ENCODE measurements at regions not wholly inside any gene's neighbourhood (a gene's known extent, or its start where the extent isn't known, plus 50 kb on each side); places are given as distances from the start of the nearest gene placed in this dataset.

DNA sequence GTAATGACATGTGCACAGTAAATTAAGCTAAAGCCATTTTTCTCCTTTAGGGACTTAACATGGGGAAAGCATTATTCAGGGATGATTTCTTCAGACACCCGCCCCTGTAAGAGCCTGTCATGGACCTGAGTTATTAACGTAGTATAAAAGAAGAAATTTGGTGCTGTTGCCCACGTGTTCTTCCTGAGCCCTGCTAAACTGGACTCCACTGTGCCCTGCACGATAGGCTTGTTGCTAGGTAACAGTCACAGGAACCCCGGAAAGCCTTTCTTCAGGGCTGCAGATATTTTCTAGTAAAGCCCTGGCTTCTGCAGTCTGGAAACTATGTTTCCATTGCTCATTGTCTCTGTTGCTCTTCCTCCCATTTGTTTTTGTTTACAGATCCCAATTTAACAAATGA is 157.9 kb downstream of the LRRC30 start:
- Histone ChIP-seq H3K9me3 (ENCODE audit: control insufficient read depth, insufficient read depth, low read depth, low read length) (no peaks in the 10 kb centered on the region), H3K4me1 (ENCODE audit: control insufficient read depth, insufficient read depth, low read length) (no peaks in the 10 kb centered on the region), H3K27ac (ENCODE audit: low read length) (no peak overlapping the region), H3K27me3 (ENCODE audit: control insufficient read depth, insufficient read depth, low read length) (no peaks in the 10 kb centered on the region), H3K36me3 (ENCODE audit: control insufficient read depth, insufficient read depth, low read length) (no peaks in the 10 kb centered on the region), H3K4me3 (ENCODE audit: low read depth in 2 of 2, low read length in 2 of 2) (no peak overlapping the region)
- TF ChIP-seq TCF7L2 (IDR thresholded peaks at IDR 0.05; ENCODE audit: low read depth, low read length) (no peak), SIN3A (IDR thresholded peaks at IDR 0.05; ENCODE audit: borderline replicate concordance, insufficient read depth, low read depth, low read length) (no peak), REST (IDR thresholded peaks at IDR 0.05; ENCODE audit: insufficient read depth in 1 of 2, low read depth in 2 of 2, low read length in 1 of 2) (no peak), POLR2AphosphoS5 (IDR thresholded peaks at IDR 0.05; ENCODE audit: low read depth, low read length) (no peak)
- TF ChIP-seq, protein P1, sequence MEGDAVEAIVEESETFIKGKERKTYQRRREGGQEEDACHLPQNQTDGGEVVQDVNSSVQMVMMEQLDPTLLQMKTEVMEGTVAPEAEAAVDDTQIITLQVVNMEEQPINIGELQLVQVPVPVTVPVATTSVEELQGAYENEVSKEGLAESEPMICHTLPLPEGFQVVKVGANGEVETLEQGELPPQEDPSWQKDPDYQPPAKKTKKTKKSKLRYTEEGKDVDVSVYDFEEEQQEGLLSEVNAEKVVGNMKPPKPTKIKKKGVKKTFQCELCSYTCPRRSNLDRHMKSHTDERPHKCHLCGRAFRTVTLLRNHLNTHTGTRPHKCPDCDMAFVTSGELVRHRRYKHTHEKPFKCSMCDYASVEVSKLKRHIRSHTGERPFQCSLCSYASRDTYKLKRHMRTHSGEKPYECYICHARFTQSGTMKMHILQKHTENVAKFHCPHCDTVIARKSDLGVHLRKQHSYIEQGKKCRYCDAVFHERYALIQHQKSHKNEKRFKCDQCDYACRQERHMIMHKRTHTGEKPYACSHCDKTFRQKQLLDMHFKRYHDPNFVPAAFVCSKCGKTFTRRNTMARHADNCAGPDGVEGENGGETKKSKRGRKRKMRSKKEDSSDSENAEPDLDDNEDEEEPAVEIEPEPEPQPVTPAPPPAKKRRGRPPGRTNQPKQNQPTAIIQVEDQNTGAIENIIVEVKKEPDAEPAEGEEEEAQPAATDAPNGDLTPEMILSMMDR (IDR thresholded peaks at IDR 0.05), result no peak
- ATAC-seq (no peak), DNase-seq (ENCODE audit: low read depth, low spot score) (no peak)
- intact Hi-C loops (cut with micrococcal nuclease; ENCODE audit: unreplicated experiment) (no loop called here), in situ Hi-C loops (cut with HindIII; ENCODE audit: low pct_unique_long_range_greater_than_20kb, low sequenced_read_pairs) (no loop called here)
- ChIA-PET CTCF (no interaction called here), POLR2A (no interaction called here)
- no TSS peak for BruUV-seq (replicated peaks)

DNA sequence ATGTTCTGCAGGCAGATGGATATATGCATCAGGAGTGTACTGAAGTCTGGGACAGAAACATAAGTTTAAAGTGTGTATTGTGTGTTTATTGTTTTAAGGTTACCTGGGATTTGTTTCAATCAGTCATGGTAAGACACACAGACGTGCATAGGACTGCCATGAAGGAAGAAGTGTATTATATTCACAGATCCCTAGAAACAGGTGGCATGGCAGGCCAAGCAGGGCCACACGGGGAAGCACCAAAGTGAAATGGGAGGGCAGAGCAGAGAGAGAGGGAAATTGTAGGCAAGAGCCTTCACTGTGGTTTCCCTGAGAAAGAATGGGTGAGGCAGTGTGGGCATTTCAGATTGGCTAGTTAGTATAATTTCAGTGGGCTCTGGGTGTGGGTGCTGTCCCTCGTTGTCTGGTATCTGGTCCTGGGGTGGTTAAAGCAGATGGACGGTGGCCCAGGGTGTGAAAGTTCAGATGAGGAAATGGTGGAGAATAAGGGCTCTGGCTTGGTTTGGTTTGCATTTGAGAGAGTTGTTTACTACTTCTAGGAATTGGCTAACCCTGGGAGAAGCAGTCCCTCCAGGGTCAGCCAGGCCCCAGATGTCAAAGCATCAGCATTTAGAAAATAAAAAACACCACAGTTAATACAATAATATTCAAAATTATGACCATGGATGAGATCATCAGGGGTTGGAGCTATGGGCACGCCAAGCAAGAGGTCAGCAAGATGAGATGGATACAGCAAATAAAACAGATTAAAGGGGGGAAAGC is 160.0 kb downstream of the LRRC30 start:
- Histone ChIP-seq H3K9me3 (ENCODE audit: control insufficient read depth, insufficient read depth, low read depth, low read length) (no peaks in the 10 kb centered on the region), H3K36me3 (ENCODE audit: control insufficient read depth, insufficient read depth, low read length) (no peaks in the 10 kb centered on the region), H3K27me3 (ENCODE audit: control insufficient read depth, insufficient read depth, low read length) (no peaks in the 10 kb centered on the region), H3K4me1 (ENCODE audit: control insufficient read depth, insufficient read depth, low read length) (no peaks in the 10 kb centered on the region), H3K27ac (ENCODE audit: low read length) (no peak overlapping the region), H3K4me3 (ENCODE audit: low read depth in 2 of 2, low read length in 2 of 2) (no peak overlapping the region)
- in situ Hi-C loops (cut with HindIII; ENCODE audit: low pct_unique_long_range_greater_than_20kb, low sequenced_read_pairs) (no loop called here), intact Hi-C loops (cut with micrococcal nuclease; ENCODE audit: unreplicated experiment) (no loop called here)
- TF ChIP-seq SIN3A (IDR thresholded peaks at IDR 0.05; ENCODE audit: borderline replicate concordance, insufficient read depth, low read depth, low read length) (no peak), REST (IDR thresholded peaks at IDR 0.05; ENCODE audit: insufficient read depth in 1 of 2, low read depth in 2 of 2, low read length in 1 of 2) (no peak), POLR2AphosphoS5 (IDR thresholded peaks at IDR 0.05; ENCODE audit: low read depth, low read length) (no peak), TCF7L2 (IDR thresholded peaks at IDR 0.05; ENCODE audit: low read depth, low read length) (no peak)
- TF ChIP-seq, protein P1 (IDR thresholded peaks at IDR 0.05), result no peak
- no TSS peak for BruUV-seq (replicated peaks)
- ChIA-PET CTCF (no interaction called here), POLR2A (no interaction called here)
- no peak for ATAC-seq
- no peak for DNase-seq (ENCODE audit: low read depth, low spot score)
